ENCODE measurements at regions not wholly inside any gene's neighbourhood (a gene's known extent, or its start where the extent isn't known, plus 50 kb on each side); places are given as distances from the start of the nearest gene placed in this dataset.

- no peak overlapping the region for H3K4me3 ChIP-seq (ENCODE audit: low read depth, low read length)
- no peak for DNase-seq (ENCODE audit: low read depth)
- no peak for TF ChIP-seq CTCF (conservative IDR thresholded peaks at IDR 0.05; ENCODE audit: low read depth, low read length)
Observed at GRCh38 chr6:90648873-90649272, 62.0 kb upstream of the MAP3K7 start.

GRCh38 chr6:90646940-90647339, 60.1 kb upstream of the MAP3K7 start:
- H3K4me3 ChIP-seq (ENCODE audit: low read depth, low read length) = no peak overlapping the region
- no peak for DNase-seq (ENCODE audit: low read depth)
- no peak for TF ChIP-seq CTCF (conservative IDR thresholded peaks at IDR 0.05; ENCODE audit: low read depth, low read length)

- H3K4me3 ChIP-seq (ENCODE audit: low read depth, low read length) = no peak overlapping the region
- TF ChIP-seq CTCF (conservative IDR thresholded peaks at IDR 0.05; ENCODE audit: low read depth, low read length) = no peak
- DNase-seq (ENCODE audit: low read depth) = no peak
Observed at GRCh38 chr6:90645634-90646033, 58.8 kb upstream of the MAP3K7 start.

GRCh38 chr6:90644492-90644891, 57.6 kb upstream of the MAP3K7 start:
- no peak for DNase-seq (ENCODE audit: low read depth)
- H3K4me3 ChIP-seq (ENCODE audit: low read depth, low read length) = no peak overlapping the region
- no peak for TF ChIP-seq CTCF (conservative IDR thresholded peaks at IDR 0.05; ENCODE audit: low read depth, low read length)

GRCh38 chr6:90643381-90643780, 56.5 kb upstream of the MAP3K7 start:
- no peak overlapping the region for H3K4me3 ChIP-seq (ENCODE audit: low read depth, low read length)
- no peak for TF ChIP-seq CTCF (conservative IDR thresholded peaks at IDR 0.05; ENCODE audit: low read depth, low read length)
- DNase-seq (ENCODE audit: low read depth) = no peak

GRCh38 chr6:90637320-90637719, 50.4 kb upstream of the MAP3K7 start:
- no peak for TF ChIP-seq CTCF (conservative IDR thresholded peaks at IDR 0.05; ENCODE audit: low read depth, low read length)
- no peak for DNase-seq (ENCODE audit: low read depth)
- no peak overlapping the region for H3K4me3 ChIP-seq (ENCODE audit: low read depth, low read length)
